ENCODE measurements at regions not wholly inside any gene's neighbourhood (a gene's known extent, or its start where the extent isn't known, plus 50 kb on each side); places are given as distances from the start of the nearest gene placed in this dataset.
"Not testable (repeated sequence)": the region's sequence is repeated elsewhere in the genome, so short reads cannot be mapped to it uniquely, and the experiment has no call there.

DNA sequence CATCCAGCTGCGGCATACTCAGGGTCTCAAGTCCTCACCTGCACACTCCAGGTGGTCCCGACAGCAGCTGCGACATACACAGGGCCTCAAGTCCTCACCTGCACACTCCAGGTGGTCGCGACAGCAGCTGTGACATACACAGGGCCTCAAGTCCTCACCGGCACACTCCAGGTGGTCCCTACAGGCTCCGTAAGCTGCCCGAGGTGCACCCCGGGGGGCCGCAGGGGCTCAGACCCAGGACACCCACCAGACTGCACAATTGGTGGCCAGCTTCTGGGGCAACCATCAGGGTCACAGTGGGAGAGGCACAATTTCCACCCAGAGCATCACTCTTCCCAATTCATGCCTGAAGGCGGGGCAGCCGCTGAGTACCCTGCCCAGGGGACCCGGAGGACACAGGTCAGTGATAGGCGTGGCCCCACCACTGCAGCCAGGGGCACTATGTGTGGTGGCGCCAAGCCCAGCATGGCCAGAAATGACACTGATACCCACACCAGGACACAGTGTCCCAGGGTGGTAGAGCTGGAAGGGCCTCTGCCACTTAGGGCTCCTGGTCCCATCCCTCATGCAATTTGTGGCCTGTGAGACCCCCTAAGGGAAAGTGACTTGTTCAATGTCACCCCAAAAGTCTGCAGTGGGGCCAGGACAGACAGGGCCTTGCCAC is 57.5 kb upstream of the ZNF469 start:
- no peak for DNase-seq

DNA sequence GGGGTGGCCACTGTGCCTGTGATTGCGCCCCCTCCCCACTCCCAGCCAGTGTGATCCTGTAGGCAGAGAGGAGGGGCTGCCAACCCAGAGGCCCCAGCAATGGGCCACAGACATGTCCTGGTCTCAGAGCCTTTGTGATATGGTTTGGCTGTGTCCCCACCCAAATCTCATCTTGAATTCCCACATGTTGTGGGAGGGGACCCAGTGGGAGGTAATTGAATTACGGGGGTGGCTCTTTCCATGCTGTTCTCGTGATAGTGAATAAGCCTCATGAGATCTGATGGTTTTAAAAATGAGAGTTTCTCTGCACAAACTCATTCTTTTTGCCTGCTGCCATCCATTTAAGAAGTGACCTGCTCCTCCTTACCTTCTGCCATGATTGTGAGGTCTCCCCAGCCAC is 56.8 kb upstream of the ZNF469 start:
- DNase-seq = no peak

GRCh38 chr16:88326611-88327485 is 55.9 kb upstream of the ZNF469 start:
- no peak for DNase-seq

DNA sequence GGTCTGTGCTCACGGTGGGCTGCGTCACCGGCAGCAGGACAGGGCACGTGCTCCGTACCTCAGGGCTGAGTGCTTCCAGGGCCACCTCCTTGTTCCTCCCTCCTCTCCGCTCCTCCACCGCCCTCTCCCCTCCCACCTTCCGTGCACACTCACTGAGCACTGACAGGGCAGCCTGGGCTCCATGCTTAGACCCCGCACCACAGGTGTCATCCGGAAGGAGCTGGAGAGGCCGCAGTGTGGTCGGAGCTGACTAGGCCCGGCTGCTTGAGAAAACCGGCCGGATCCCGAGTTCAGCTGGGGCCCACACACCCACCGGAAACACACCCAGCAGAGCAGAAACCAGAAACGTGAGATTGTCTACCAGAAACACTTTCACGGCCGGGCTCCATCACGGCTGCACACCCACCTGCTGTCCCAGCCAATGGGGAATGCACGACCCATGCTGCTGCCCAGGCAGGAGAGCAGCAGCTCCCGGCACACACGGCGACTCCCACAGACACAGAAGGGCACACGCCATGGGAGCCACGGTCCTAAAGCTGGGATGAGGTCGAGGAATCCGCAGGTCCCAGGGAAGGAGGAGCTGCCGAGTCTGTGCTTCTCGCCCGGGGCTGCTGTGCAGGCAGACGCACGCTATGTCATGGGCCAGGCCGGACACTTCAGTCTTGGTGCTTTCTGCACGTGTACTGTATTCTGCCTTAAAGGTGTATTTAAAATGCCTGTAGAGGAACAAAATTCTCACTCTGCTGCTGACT is 55.0 kb upstream of the ZNF469 start:
- DNase-seq = no peak

DNA sequence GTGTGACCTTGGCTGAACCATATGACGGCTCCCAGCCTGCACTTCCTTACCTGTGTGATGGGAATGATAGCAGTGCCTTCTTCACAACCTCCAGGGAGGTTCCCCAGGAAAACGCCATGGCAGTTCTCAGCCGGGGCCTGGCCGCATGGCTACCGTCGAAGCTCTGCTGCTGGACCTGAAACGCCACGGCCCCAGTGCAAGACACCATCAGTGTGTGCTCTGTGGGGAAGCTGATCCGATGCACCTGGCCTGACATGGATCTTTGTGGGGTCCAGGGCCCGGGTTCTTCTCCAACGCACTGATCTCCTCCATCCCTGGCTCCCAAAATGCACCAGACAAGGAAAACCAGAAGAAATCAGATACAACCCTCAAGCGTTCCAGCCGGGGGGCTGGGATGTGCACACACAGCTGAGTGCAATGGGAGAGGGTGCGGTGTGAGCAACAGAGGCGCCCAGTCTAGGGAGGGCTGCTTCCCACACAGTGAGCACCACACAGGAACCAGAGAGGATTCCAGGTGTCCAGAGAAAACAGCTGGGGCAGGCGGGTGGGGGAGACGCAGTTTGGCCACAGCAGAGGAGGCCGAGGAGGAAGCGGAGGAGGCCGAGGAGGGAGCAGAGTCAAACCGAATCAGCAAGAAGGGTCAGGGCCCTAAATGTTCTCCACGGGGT is 54.3 kb upstream of the ZNF469 start:
- DNase-seq = no peak

GRCh38 chr16:88329726-88330700 is 52.7 kb upstream of the ZNF469 start:
- DNase-seq = no peak

GRCh38 chr16:88330971-88331890 is 51.5 kb upstream of the ZNF469 start:
- no peak for DNase-seq

DNA sequence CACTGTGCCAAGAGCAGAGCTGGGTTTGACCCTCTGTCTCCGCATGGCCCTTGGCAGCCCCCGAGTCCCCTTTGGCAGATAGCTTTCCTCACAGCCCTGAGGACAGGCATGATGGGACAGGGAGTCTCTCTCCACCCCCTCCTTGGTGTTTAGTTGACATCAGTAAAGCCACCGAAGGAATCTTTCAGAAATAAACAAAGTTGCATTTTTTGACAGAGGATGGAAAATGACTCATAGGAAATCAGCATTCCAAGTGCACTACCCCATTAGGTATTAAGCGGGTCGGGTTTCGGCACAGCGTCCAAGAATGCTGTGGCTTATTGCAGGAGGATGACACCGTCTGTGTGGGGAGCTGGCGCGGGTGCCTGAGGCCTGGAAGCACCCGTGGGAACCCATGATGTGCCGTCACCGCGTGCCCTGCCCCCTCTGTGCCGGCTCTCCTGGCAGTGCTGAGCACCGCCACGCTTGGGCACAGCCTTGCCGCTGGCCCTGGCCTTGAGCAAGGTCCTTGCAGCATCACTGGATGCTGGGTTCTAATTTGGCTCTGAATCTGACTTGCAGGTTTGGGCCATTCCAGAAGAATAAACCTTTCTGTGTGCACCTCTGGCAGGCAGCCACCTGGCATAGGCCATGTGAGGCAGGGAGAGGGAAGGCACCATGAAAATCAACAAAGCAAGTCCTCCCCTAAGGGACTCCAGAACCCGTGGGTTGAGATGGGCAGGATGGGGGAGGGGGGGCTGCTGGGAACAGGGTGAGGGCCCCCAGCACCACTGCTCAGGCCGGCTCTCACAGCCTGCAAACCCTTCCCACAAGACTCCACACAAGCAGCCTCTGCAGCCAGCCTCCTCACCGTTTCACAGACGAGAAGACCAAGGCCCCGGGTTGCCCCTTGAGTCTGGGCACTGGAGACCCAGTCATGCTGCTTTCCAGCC is 50.5 kb upstream of the ZNF469 start:
- DNase-seq = no peak

DNA sequence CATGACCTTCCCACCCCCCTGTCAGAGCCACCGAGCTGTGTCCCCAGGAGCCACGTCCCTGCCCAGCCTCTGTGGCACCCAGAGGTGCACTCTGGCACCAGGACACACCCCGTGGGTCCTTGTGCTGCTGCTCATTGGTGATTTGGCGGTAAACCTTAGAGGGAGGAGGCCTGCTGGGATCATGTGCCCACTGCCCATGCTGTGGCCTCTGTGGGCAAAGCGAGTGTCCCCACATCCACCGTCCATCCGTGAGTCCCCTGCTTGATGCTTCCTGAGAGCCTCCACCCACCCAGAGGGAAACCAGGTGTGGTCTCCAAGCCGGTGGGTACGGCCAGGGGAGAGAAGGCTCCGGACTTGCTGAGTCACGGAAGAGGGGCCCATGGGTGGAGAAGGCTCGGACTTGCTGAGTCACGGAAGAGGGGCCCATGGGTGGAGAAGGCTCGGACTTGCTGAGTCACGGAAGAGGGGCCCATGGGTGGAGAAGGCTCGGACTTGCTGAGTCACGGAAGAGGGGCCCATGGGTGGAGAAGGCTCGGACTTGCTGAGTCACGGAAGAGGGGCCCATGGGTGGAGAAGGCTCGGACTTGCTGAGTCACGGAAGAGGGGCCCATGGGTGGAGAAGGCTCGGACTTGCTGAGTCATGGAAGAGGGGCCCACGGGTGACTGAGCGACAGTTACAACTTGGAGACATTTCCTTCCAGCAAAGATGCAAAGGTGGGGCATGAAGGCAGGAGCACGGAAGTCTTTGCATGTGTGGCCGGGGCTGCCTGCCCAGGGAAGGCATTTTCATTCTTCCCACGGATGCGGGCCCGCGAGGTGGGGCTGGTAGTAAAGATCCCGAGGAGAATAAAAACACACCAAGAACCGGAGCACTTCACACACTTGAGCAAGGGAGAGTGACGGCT is 49.6 kb upstream of the ZNF469 start:
- DNase-seq = not testable (repeated sequence)

Data from AML-193 (cell line).